AG04449 (cell line): ENCODE measurements at regions not wholly inside any gene's neighbourhood (a gene's known extent, or its start where the extent isn't known, plus 50 kb on each side); places are given as distances from the start of the nearest gene placed in this dataset.

Source experiments
- CTCF ChIA-PET: fragments of 350-600 bp; formaldehyde crosslinking; extraction: SDS; loops from one replicate; lab custom pipeline; 2021; ENCODE audit warnings: antibody characterized with exemption; lab: Yijun Ruan, JAX
- POLR2A ChIA-PET: fragments of 400-600, 350-600 bp; formaldehyde crosslinking; extraction: SDS; loops from one replicate; lab custom pipeline; 2020; ENCODE audit warnings: antibody characterized with exemption, inconsistent platforms; lab: Yijun Ruan, JAX
- DNase-seq: peaks from one replicate; pipeline ENCODE4 v3.0.0-alpha.2; 2010; ENCODE audit warnings: low read depth, low spot score
- H3K4me3 ChIP-seq: 2 replicates; pipeline ENCODE4 v1.5.1; 2011; ENCODE audit warnings: low read depth, mild to moderate bottlenecking, control low read depth, low read length
- CTCF ChIP-seq: IDR thresholded peaks from one replicate; pipeline ENCODE4 v1.5.1; 2011; ENCODE audit warnings: mild to moderate bottlenecking, moderate library complexity, low read length, control low read depth, inconsistent platforms; ENCODE audit not compliant: insufficient read depth; ENCODE audit errors: missing control alignments

- H3K4me3 ChIP-seq: no peak overlapping the region
- no peak for TF ChIP-seq CTCF
- no peak for DNase-seq
- ChIA-PET POLR2A (no interaction called here), CTCF (no interaction called here)
Observed at GRCh38 chr5:6861667-6862066, 148.4 kb downstream of the TENT4A start.

- CTCF ChIA-PET: no interaction called here
- no peak for DNase-seq
- POLR2A ChIA-PET: no interaction called here
- no peak overlapping the region for H3K4me3 ChIP-seq
- no peak for TF ChIP-seq CTCF
Observed at GRCh38 chr5:6862306-6862705, 149.1 kb downstream of the TENT4A start.

- DNase-seq: no peak
- TF ChIP-seq CTCF: no peak
- no peak overlapping the region for H3K4me3 ChIP-seq
- POLR2A ChIA-PET: no interaction called here
- CTCF ChIA-PET: no interaction called here
Observed at GRCh38 chr5:6867712-6868111, 154.5 kb downstream of the TENT4A start.

- ChIA-PET POLR2A (no interaction called here), CTCF (no interaction called here)
Observed at GRCh38 chr5:6868171-6868570, 154.9 kb downstream of the TENT4A start.

GRCh38 chr5:6868575-6869215, 155.5 kb downstream of the TENT4A start:
- no peak for TF ChIP-seq CTCF
- no peak overlapping the region for H3K4me3 ChIP-seq
- ChIA-PET CTCF (no interaction called here), POLR2A (no interaction called here)
- no peak for DNase-seq

More at GRCh38 chr5:6868171-6868570, 154.9 kb downstream of the TENT4A start:
- no peak for TF ChIP-seq CTCF
- H3K4me3 ChIP-seq: no peak overlapping the region
- DNase-seq: no peak

- no peak for DNase-seq
- no peak for TF ChIP-seq CTCF
- CTCF ChIA-PET: no interaction called here
- no peak overlapping the region for H3K4me3 ChIP-seq
- POLR2A ChIA-PET: no interaction called here
Observed at GRCh38 chr5:6869677-6870076, 156.4 kb downstream of the TENT4A start.
